ENCODE measurements at regions not wholly inside any gene's neighbourhood (a gene's known extent, or its start where the extent isn't known, plus 50 kb on each side); places are given as distances from the start of the nearest gene placed in this dataset.

GRCh38 chr1:14347186-14347585 is 251.3 kb upstream of the KAZN start:
- no peak for DNase-seq (ENCODE audit: low spot score)

GRCh38 chr1:14347776-14348175 is 250.7 kb upstream of the KAZN start:
- no peak for DNase-seq (ENCODE audit: low spot score)

GRCh38 chr1:14350197-14350596 is 248.3 kb upstream of the KAZN start:
- DNase-seq (ENCODE audit: low spot score), result no peak

- no peak for DNase-seq (ENCODE audit: low spot score)
Measured at GRCh38 chr1:14352897-14353296, 245.6 kb upstream of the KAZN start.

GRCh38 chr1:14361005-14361404 is 237.5 kb upstream of the KAZN start:
- DNase-seq (ENCODE audit: low spot score), result peak; percentile 73

- DNase-seq (ENCODE audit: low spot score), result no peak
Measured at GRCh38 chr1:14362331-14362730, 236.2 kb upstream of the KAZN start.

GRCh38 chr1:14363036-14363590 is 235.4 kb upstream of the KAZN start:
- no peak for DNase-seq (ENCODE audit: low spot score)

GRCh38 chr1:14363707-14364413 is 234.6 kb upstream of the KAZN start:
- no peak for DNase-seq (ENCODE audit: low spot score)

GRCh38 chr1:14365301-14365988 is 233.0 kb upstream of the KAZN start:
- DNase-seq (ENCODE audit: low spot score), result no peak

GRCh38 chr1:14366091-14367018 is 232.1 kb upstream of the KAZN start:
- no peak for DNase-seq (ENCODE audit: low spot score)

- no peak for DNase-seq (ENCODE audit: low spot score)
Measured at GRCh38 chr1:14367451-14367850, 231.0 kb upstream of the KAZN start.

GRCh38 chr1:14369526-14370213 is 228.8 kb upstream of the KAZN start:
- DNase-seq (ENCODE audit: low spot score), result no peak

- no peak for DNase-seq (ENCODE audit: low spot score)
Measured at GRCh38 chr1:14371771-14372497, 226.6 kb upstream of the KAZN start.

GRCh38 chr1:14372526-14372925 is 226.0 kb upstream of the KAZN start:
- no peak for DNase-seq (ENCODE audit: low spot score)

- no peak for DNase-seq (ENCODE audit: low spot score)
Measured at GRCh38 chr1:14373081-14373758, 225.3 kb upstream of the KAZN start.

- no peak for DNase-seq (ENCODE audit: low spot score)
Measured at GRCh38 chr1:14375226-14375625, 223.3 kb upstream of the KAZN start.

- DNase-seq (ENCODE audit: low spot score), result no peak
Measured at GRCh38 chr1:14377386-14377785, 221.1 kb upstream of the KAZN start.

GRCh38 chr1:14380408-14380807 is 218.1 kb upstream of the KAZN start:
- DNase-seq (ENCODE audit: low spot score), result no peak

- peak; percentile 19 for DNase-seq (ENCODE audit: low spot score)
Measured at GRCh38 chr1:14390816-14391215, 207.7 kb upstream of the KAZN start.

GRCh38 chr1:14392161-14392858 is 206.2 kb upstream of the KAZN start:
- no peak for DNase-seq (ENCODE audit: low spot score)
